Gastroesophageal sphincter (tissue), 3 donors: ENCODE measurements at regions not wholly inside any gene's neighbourhood (a gene's known extent, or its start where the extent isn't known, plus 50 kb on each side); places are given as distances from the start of the nearest gene placed in this dataset.

Source experiments
- CTCF ChIP-seq, 4 experiments: fragments of 200-600 bp in 2 of 4; fragments of 450-650 bp in 2 of 4; sonication (generic) in 1 of 4; IDR thresholded peaks; one replicate each; pipeline ENCODE4 v1.5.1; 2017 to 2019; ENCODE audit warnings: antibody characterized with exemption in 4 of 4, mild to moderate bottlenecking in 2 of 4, moderate library complexity in 2 of 4
- EP300 ChIP-seq: sonication (generic); formaldehyde crosslinking; IDR thresholded peaks from one replicate; pipeline ENCODE4 v1.6.1; 2017; ENCODE audit warnings: antibody characterized with exemption, mild to moderate bottlenecking
- POLR2AphosphoS5 ChIP-seq: sonication (generic); formaldehyde crosslinking; IDR thresholded peaks from one replicate; pipeline ENCODE4 v1.6.1; 2017; ENCODE audit warnings: antibody characterized with exemption

GRCh38 chr1:195327361-195327760, 1280.9 kb downstream of the KCNT2 start:
- TF ChIP-seq CTCF (IDR thresholded peaks at IDR 0.05) (no peak), EP300 (no peak), POLR2AphosphoS5 (no peak)
